GM12891 (cell line): ENCODE measurements at regions not wholly inside any gene's neighbourhood (a gene's known extent, or its start where the extent isn't known, plus 50 kb on each side); places are given as distances from the start of the nearest gene placed in this dataset.

Source experiments
- PAX5 ChIP-seq: IDR thresholded peaks from 2 replicates; pipeline ENCODE4 v1.6.1; 2011; ENCODE audit warnings: low read length, moderate library complexity, mild to moderate bottlenecking; ENCODE audit not compliant: insufficient read depth, severe bottlenecking
- POLR2A ChIP-seq: IDR thresholded peaks from 2 replicates; pipeline ENCODE4 v1.6.1; 2011; ENCODE audit warnings: low read depth, low read length, control low read depth
- POLR2AphosphoS5 ChIP-seq: IDR thresholded peaks from 2 replicates; pipeline ENCODE4 v1.6.1; 2011; ENCODE audit warnings: low read depth, low read length, control low read depth
- POU2F2 ChIP-seq: IDR thresholded peaks from 2 replicates; pipeline ENCODE4 v1.6.1; 2011; ENCODE audit warnings: low read depth, mild to moderate bottlenecking, control low read depth, low read length, moderate library complexity
- SPI1 ChIP-seq: IDR thresholded peaks from 2 replicates; pipeline ENCODE4 v1.6.1; 2011; ENCODE audit warnings: low read depth, low read length, control low read depth
- TAF1 ChIP-seq: IDR thresholded peaks from 2 replicates; pipeline ENCODE4 v1.6.1; 2011; ENCODE audit warnings: low read depth, low read length, control low read depth

- TF ChIP-seq POLR2AphosphoS5: no peak
- TF ChIP-seq POLR2A: no peak
- TF ChIP-seq TAF1: no peak
- no peak for TF ChIP-seq PAX5
- no peak for TF ChIP-seq POU2F2
- no peak for TF ChIP-seq SPI1
Measured at GRCh38 chr11:32331098-32331497, 104.2 kb downstream of the WT1 start.
